AG04449 (cell line): ENCODE measurements at regions not wholly inside any gene's neighbourhood (a gene's known extent, or its start where the extent isn't known, plus 50 kb on each side); places are given as distances from the start of the nearest gene placed in this dataset.

Experiments used
- CTCF ChIA-PET: fragments of 350-600 bp; formaldehyde crosslinking; extraction: SDS; loops from one replicate; lab custom pipeline; 2021; ENCODE audit warnings: antibody characterized with exemption; lab: Yijun Ruan, JAX
- POLR2A ChIA-PET: fragments of 400-600, 350-600 bp; formaldehyde crosslinking; extraction: SDS; loops from one replicate; lab custom pipeline; 2020; ENCODE audit warnings: antibody characterized with exemption, inconsistent platforms; lab: Yijun Ruan, JAX
- DNase-seq: peaks from one replicate; pipeline ENCODE4 v3.0.0-alpha.2; 2010; ENCODE audit warnings: low read depth, low spot score
- H3K4me3 ChIP-seq: 2 replicates; pipeline ENCODE4 v1.5.1; 2011; ENCODE audit warnings: low read depth, mild to moderate bottlenecking, control low read depth, low read length
- TF ChIP-seq, protein P1 (sequence below): IDR thresholded peaks from one replicate; pipeline ENCODE4 v1.5.1; 2011; ENCODE audit warnings: mild to moderate bottlenecking, moderate library complexity, low read length, control low read depth, inconsistent platforms; ENCODE audit not compliant: insufficient read depth; ENCODE audit errors: missing control alignments

DNA sequence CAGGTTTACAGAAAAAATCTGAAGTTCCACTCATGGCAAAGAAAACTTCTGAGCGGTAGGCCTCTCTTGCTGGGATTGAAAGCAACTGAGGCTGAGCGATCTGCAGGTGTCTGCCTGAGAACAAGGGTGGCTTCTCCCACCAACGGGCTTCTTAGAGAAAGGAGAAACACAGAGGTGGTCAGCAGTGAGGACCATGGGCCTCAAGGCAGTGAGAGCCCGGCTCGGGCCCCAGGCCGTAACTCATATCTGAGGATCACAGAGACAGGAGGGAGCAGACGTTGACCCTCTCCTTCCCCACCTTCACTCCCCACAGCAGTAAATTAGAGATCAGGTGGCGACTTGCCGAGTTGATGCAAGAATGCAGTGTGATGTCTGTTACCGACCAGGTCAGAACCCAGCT, 50.9 kb upstream of the RTL6 start:
- TF ChIP-seq, protein P1, sequence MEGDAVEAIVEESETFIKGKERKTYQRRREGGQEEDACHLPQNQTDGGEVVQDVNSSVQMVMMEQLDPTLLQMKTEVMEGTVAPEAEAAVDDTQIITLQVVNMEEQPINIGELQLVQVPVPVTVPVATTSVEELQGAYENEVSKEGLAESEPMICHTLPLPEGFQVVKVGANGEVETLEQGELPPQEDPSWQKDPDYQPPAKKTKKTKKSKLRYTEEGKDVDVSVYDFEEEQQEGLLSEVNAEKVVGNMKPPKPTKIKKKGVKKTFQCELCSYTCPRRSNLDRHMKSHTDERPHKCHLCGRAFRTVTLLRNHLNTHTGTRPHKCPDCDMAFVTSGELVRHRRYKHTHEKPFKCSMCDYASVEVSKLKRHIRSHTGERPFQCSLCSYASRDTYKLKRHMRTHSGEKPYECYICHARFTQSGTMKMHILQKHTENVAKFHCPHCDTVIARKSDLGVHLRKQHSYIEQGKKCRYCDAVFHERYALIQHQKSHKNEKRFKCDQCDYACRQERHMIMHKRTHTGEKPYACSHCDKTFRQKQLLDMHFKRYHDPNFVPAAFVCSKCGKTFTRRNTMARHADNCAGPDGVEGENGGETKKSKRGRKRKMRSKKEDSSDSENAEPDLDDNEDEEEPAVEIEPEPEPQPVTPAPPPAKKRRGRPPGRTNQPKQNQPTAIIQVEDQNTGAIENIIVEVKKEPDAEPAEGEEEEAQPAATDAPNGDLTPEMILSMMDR = no peak
- H3K4me3 ChIP-seq = no peak overlapping the region
- POLR2A ChIA-PET = no interaction called here
- CTCF ChIA-PET = no interaction called here
- no peak for DNase-seq
